Spinal cord (tissue), 9 donors: ENCODE measurements at regions not wholly inside any gene's neighbourhood (a gene's known extent, or its start where the extent isn't known, plus 50 kb on each side); places are given as distances from the start of the nearest gene placed in this dataset.
A peak's percentile ranks its signal among the peaks of the same experiment; 100 is the strongest.
"Not testable (repeated sequence)": the region's sequence is repeated elsewhere in the genome, so short reads cannot be mapped to it uniquely, and the experiment has no call there.

Experiments used
- DNase-seq, 6 donors: peaks; one replicate each; pipeline versions ENCODE4 v3.0.0 to v3.0.0-alpha.2; 2013 to 2015; ENCODE audit warnings: low spot score in 6 of 6, low read depth in 4 of 6
- H3K27ac ChIP-seq: one replicate; pipeline ENCODE4 v1.5.1; 2013; ENCODE audit warnings: low read depth, low read length, control low read depth
- H3K27me3 ChIP-seq: one replicate; pipeline ENCODE4 v1.6.1; 2013; ENCODE audit warnings: low read length; ENCODE audit not compliant: control insufficient read depth, insufficient read depth
- H3K36me3 ChIP-seq: one replicate; pipeline ENCODE4 v1.6.1; 2013; ENCODE audit warnings: low read length; ENCODE audit not compliant: control insufficient read depth, insufficient read depth
- H3K4me1 ChIP-seq: one replicate; pipeline ENCODE4 v1.6.1; 2013; ENCODE audit warnings: low read length; ENCODE audit not compliant: control insufficient read depth, insufficient read depth
- H3K4me3 ChIP-seq: one replicate; pipeline ENCODE4 v1.5.1; 2013; ENCODE audit warnings: low read depth, low read length, control low read depth
- H3K9me3 ChIP-seq: one replicate; pipeline ENCODE4 v1.6.1; 2013; ENCODE audit warnings: low read length; ENCODE audit not compliant: control insufficient read depth, insufficient read depth
- WGBS: methylation state at CpG from one replicate; pipeline ENCODE4 v1.1.5; 2013; ENCODE audit warnings: missing lambda C conversion rate; ENCODE audit not compliant: insufficient coverage; 5-methylcytosine and 5-hydroxymethylcytosine counted together
- donor health status: healthy.

GRCh38 chr6:137602313-137603197, 108.4 kb upstream of the OLIG3 start:
- Histone ChIP-seq H3K9me3 (no peaks in the 10 kb centered on the region), H3K4me1 (no peaks in the 10 kb centered on the region), H3K27me3 (peaks cover 14% of the 10 kb centered on the region), H3K27ac (no peak overlapping the region), H3K4me3 (no peak overlapping the region), H3K36me3 (no peaks in the 10 kb centered on the region)
- no CpG with 5 or more reads among the region's 9 CpGs for WGBS
- peak in 2 of 6 donors; percentile 7 to 86 for DNase-seq

DNA sequence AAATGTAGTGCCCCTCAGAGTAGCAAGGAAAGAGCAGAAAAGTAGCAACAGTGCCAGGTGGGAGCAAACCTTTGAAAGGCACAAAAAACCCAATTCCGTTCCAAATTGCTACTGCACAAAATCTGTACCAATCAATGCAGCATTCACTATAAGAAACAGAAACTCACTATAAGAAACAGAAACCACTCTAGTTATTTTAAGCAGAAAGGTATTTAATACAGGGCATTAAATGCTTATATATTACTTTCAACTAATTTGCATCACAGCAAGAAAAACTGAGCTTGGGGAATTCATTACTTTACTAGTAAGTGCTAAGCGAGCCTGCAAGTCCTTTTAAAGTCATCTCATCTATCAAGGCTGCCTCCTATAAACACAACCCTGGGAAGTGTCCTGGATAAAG, 116.5 kb upstream of the OLIG3 start:
- Histone ChIP-seq H3K27me3 (no peaks in the 10 kb centered on the region), H3K36me3 (no peaks in the 10 kb centered on the region), H3K4me3 (no peak overlapping the region), H3K4me1 (no peaks in the 10 kb centered on the region), H3K27ac (no peak overlapping the region), H3K9me3 (no peaks in the 10 kb centered on the region)
- no peak for DNase-seq
- no CpG with 5 or more reads among the region's 2 CpGs for WGBS

DNA sequence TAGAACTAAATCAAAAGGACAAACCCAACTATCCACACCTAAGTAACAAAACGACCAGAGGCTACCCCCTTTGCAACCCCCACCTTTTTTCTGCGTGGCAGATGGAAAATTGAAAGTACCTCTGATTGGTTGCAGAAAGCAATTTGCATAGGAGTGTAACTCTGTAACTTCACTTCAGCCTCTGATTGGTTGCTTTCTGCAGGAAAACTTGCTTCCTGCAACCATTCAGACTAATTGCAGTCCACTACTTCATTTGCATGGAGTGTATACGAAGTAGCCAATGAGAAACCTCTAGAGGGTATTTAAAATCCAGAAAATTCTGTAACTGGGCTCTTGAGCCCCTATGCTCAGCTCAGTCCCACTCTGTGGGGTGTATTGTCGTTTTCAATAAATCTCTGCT, 129.1 kb upstream of the OLIG3 start:
- no peaks in the 10 kb centered on the region for H3K4me1 ChIP-seq
- H3K36me3 ChIP-seq = no peaks in the 10 kb centered on the region
- no peak overlapping the region for H3K27ac ChIP-seq
- H3K4me3 ChIP-seq = no peak overlapping the region
- no CpG with 5 or more reads among the region's 4 CpGs for WGBS
- no peak for DNase-seq
- H3K9me3 ChIP-seq = no peaks in the 10 kb centered on the region
- no peaks in the 10 kb centered on the region for H3K27me3 ChIP-seq

- WGBS = 92% methylated on average over 8 of the region's 8 CpGs
- H3K4me3 ChIP-seq = no peak overlapping the region
- H3K27me3 ChIP-seq = no peaks in the 10 kb centered on the region
- no peak for DNase-seq
- no peak overlapping the region for H3K27ac ChIP-seq
- no peaks in the 10 kb centered on the region for H3K4me1 ChIP-seq
- H3K9me3 ChIP-seq = no peaks in the 10 kb centered on the region
- no peaks in the 10 kb centered on the region for H3K36me3 ChIP-seq
Observed at GRCh38 chr6:137625100-137625661, 131.0 kb upstream of the OLIG3 start.

DNA sequence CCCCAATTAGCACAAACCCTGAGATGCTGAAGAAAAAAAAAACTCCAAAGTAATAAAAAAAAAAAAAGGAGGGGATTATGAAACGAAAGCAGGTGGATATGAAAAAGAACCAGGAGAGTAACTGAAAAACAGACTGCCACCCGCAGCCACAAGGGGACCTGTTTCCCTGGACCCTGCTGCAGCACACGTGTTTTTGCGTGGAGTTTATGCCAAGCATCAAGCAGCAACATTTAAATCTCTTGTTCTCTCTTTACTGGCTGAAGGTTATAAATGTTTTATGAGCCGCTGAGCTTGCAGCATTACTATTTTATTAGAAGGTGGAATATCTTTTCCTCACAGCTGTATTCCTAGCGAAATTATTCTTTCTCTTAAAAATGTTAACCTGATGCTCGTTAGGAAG, 131.6 kb upstream of the OLIG3 start:
- no peak overlapping the region for H3K27ac ChIP-seq
- H3K27me3 ChIP-seq = no peaks in the 10 kb centered on the region
- 83% methylated on average over 1 of the region's 7 CpGs for WGBS
- H3K36me3 ChIP-seq = no peaks in the 10 kb centered on the region
- DNase-seq = peak in 1 of 6 donors; percentile 71
- H3K9me3 ChIP-seq = no peaks in the 10 kb centered on the region
- no peak overlapping the region for H3K4me3 ChIP-seq
- H3K4me1 ChIP-seq = no peaks in the 10 kb centered on the region

DNA sequence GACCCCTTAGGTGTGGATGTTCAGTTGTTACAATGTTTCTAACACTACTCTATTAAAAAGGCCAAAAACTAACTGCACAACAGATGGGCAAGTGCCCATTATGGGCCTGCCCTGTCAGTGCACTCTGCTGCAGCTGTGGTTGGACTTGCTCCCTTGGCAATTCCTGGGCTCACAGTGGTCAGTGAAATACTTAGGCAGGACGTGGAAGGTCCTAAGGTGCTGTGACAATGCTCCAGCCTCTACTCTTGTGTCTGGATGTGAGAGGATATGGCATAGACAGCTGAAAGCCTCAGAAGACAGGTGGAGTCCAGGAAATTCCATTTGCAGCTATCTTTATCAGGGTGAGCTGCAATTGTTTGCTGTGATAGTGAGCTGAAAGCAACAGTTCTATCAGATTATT, 136.5 kb upstream of the OLIG3 start:
- 33% methylated on average over 1 of the region's 1 CpG for WGBS
- H3K27ac ChIP-seq = no peak overlapping the region
- H3K4me1 ChIP-seq = no peaks in the 10 kb centered on the region
- H3K27me3 ChIP-seq = no peaks in the 10 kb centered on the region
- H3K36me3 ChIP-seq = no peaks in the 10 kb centered on the region
- H3K4me3 ChIP-seq = no peak overlapping the region
- H3K9me3 ChIP-seq = no peaks in the 10 kb centered on the region
- no peak for DNase-seq

- peak in 1 of 6 donors; percentile 10 for DNase-seq
- H3K27ac ChIP-seq = no peak overlapping the region
- WGBS = no CpG with 5 or more reads among the region's 2 CpGs
- no peaks in the 10 kb centered on the region for H3K9me3 ChIP-seq
- H3K36me3 ChIP-seq = no peaks in the 10 kb centered on the region
- H3K4me3 ChIP-seq = no peak overlapping the region
- H3K27me3 ChIP-seq = no peaks in the 10 kb centered on the region
- H3K4me1 ChIP-seq = no peaks in the 10 kb centered on the region
Observed at GRCh38 chr6:137631323-137631722, 137.1 kb upstream of the OLIG3 start.

- not testable (repeated sequence) for H3K36me3 ChIP-seq, H3K27ac ChIP-seq, H3K4me3 ChIP-seq, DNase-seq, H3K27me3 ChIP-seq, H3K9me3 ChIP-seq, H3K4me1 ChIP-seq
- WGBS = 96% methylated on average over 7 of the region's 9 CpGs
Observed at GRCh38 chr6:137634177-137634576, 140.0 kb upstream of the OLIG3 start.

DNA sequence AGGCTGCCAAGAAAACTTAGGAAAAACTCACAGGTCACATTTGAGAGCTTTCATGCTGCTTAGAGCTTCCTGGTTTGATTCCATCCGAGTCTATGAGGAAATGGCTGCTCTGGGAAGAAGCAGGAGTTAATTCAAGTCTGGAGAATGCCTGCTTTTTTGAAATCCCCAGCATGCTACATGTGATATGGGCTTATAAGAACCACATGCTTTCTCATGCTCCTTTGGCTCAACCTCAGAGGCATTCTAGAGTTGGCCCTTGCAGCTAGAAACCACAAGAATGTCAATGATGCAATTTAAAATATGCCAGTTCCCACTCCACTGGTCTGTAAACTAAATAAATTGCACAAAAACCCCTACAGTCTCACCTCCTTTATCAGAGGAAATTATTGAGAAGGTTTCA, 142.9 kb upstream of the OLIG3 start:
- no peaks in the 10 kb centered on the region for H3K9me3 ChIP-seq
- H3K27me3 ChIP-seq = no peaks in the 10 kb centered on the region
- H3K36me3 ChIP-seq = no peaks in the 10 kb centered on the region
- H3K4me1 ChIP-seq = no peaks in the 10 kb centered on the region
- DNase-seq = peak in 1 of 6 donors; percentile 25
- no CpG with 5 or more reads among the region's 1 CpG for WGBS
- H3K27ac ChIP-seq = no peak overlapping the region
- no peak overlapping the region for H3K4me3 ChIP-seq
